ENCODE measurements at regions not wholly inside any gene's neighbourhood (a gene's known extent, or its start where the extent isn't known, plus 50 kb on each side); places are given as distances from the start of the nearest gene placed in this dataset.

DNA sequence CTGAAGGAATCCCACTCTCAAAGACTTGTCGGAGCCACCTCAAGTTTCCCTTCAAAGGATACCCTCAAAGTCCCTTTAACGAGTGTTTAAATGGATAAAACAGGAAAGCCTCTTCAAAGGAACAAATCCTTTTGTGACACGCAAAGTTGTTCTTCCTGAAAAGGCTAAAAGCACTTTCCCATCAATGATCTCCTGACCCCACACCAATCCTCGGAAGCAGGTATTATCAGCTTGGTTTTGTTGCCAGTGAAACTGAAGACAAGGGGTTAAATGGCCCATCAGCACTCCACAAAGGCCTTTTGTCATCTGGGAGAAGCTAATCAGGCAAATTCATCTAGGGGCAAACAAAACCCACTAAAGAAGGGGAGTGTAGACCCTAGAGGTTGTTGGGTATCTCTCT is 418.0 kb upstream of the ID2 start:
- Histone ChIP-seq H4K20me1 (ENCODE audit: insufficient read depth) (no peaks in the 10 kb centered on the region), H2AFZ (ENCODE audit: low read depth) (no peak overlapping the region), H3K27me3 (ENCODE audit: insufficient read depth, low read depth) (no peaks in the 10 kb centered on the region), H3K9ac (no peak overlapping the region), H3K79me2 (ENCODE audit: insufficient read depth, low read depth) (no peaks in the 10 kb centered on the region), H3K4me1 (ENCODE audit: low read depth, poor library complexity, severe bottlenecking) (peaks cover 31% of the 10 kb centered on the region), H3K36me3 (ENCODE audit: insufficient read depth) (no peaks in the 10 kb centered on the region), H3K4me2 (no peak overlapping the region), H3K27ac (no peak overlapping the region), H3K4me3 (IDR thresholded peaks at IDR 0.05; ENCODE audit: insufficient read depth, low read depth, low read length) (no peak overlapping the region)
- TF ChIP-seq, protein P1, sequence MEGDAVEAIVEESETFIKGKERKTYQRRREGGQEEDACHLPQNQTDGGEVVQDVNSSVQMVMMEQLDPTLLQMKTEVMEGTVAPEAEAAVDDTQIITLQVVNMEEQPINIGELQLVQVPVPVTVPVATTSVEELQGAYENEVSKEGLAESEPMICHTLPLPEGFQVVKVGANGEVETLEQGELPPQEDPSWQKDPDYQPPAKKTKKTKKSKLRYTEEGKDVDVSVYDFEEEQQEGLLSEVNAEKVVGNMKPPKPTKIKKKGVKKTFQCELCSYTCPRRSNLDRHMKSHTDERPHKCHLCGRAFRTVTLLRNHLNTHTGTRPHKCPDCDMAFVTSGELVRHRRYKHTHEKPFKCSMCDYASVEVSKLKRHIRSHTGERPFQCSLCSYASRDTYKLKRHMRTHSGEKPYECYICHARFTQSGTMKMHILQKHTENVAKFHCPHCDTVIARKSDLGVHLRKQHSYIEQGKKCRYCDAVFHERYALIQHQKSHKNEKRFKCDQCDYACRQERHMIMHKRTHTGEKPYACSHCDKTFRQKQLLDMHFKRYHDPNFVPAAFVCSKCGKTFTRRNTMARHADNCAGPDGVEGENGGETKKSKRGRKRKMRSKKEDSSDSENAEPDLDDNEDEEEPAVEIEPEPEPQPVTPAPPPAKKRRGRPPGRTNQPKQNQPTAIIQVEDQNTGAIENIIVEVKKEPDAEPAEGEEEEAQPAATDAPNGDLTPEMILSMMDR (conservative IDR thresholded peaks at IDR 0.05; ENCODE audit: low read depth, low read length): no peak

DNA sequence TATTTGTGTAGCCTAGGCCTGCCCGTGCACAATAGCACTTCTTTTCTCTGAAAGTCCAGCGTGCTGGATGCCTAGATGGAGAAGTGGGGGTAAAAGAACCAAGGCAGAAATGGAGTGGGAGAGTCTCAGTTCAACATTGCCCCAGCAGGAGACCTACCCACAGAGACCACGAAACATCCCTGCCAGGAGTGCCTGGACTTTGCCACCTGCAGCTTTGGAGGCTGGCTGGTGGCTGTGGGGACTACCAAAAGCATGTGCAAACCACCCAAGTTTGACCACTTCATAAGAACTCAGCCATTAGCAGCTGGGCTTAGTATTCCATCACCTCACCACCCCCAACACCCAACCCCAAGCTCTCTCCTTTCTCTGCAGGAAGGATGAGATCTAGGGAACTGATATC is 416.9 kb upstream of the ID2 start:
- Histone ChIP-seq H3K27ac (no peak overlapping the region), H3K9ac (no peak overlapping the region), H3K4me2 (peak overlapping the region; percentile 52), H2AFZ (ENCODE audit: low read depth) (no peak overlapping the region), H3K4me3 (IDR thresholded peaks at IDR 0.05; ENCODE audit: insufficient read depth, low read depth, low read length) (no peak overlapping the region), H3K79me2 (ENCODE audit: insufficient read depth, low read depth) (no peaks in the 10 kb centered on the region), H3K4me1 (ENCODE audit: low read depth, poor library complexity, severe bottlenecking) (peaks cover 31% of the 10 kb centered on the region), H4K20me1 (ENCODE audit: insufficient read depth) (no peaks in the 10 kb centered on the region), H3K27me3 (ENCODE audit: insufficient read depth, low read depth) (no peaks in the 10 kb centered on the region), H3K36me3 (ENCODE audit: insufficient read depth) (no peaks in the 10 kb centered on the region)
- TF ChIP-seq, protein P1 (conservative IDR thresholded peaks at IDR 0.05; ENCODE audit: low read depth, low read length): no peak

DNA sequence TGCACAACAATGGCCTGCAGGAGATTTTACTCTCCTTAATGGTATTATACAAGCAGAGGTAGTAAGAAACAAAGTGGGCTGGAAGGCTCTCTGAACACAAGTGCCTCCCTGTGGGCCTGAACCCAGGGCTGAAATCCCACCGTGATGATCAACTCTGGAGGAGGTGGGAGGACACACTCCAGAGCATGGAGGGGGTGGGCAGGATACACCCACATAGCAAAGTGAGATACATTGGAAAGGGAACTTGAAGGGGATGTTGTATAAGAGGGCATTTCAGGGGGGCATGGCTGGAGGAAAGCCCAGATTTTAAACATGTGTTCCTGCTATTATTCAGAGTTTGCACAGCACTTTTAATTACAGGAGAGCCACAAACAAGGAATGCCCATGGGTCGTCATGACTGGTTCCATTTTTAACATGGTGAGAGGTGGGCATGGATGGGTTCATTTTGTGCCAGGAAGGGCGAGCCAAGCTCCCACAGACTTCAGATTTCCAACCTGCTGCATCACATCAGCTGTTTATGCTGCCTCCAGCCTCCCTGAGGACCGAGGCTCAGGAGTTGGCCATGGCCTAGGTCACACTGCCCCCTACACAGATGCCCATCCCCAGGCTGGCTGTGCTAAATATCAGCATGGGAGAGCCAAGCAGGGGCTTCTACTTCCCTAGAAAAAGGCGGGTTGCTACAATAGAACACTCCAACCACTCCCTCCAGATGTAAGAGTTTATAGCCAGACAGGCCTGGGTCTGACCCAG is 416.2 kb upstream of the ID2 start:
- Histone ChIP-seq H3K27me3 (ENCODE audit: insufficient read depth, low read depth) (no peaks in the 10 kb centered on the region), H2AFZ (ENCODE audit: low read depth) (no peak overlapping the region), H3K27ac (no peak overlapping the region), H3K79me2 (ENCODE audit: insufficient read depth, low read depth) (no peaks in the 10 kb centered on the region), H3K4me3 (IDR thresholded peaks at IDR 0.05; ENCODE audit: insufficient read depth, low read depth, low read length) (no peak overlapping the region), H3K9ac (no peak overlapping the region), H3K36me3 (ENCODE audit: insufficient read depth) (no peaks in the 10 kb centered on the region), H4K20me1 (ENCODE audit: insufficient read depth) (no peaks in the 10 kb centered on the region), H3K4me1 (ENCODE audit: low read depth, poor library complexity, severe bottlenecking) (peaks cover 31% of the 10 kb centered on the region), H3K4me2 (peak overlapping the region; percentile 52)
- TF ChIP-seq, protein P1 (conservative IDR thresholded peaks at IDR 0.05; ENCODE audit: low read depth, low read length): no peak

DNA sequence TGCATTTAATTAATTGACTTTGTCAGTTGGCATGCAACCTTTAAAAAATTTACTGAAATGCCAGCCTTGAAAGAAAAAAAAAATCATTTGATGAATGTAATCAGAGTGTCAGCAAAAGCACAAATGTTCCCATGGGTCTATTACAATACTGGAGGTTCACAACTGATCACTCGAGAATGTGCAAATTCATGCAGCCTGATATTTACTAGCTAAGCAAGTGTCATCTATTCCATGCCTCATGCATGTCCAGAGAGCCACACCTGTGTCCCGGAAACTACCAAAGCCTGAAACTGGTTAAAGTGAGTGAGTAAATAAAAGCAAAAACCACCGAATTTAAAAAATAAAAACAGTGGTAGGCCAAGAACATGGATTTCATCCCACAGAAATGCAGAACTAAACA is 415.3 kb upstream of the ID2 start:
- H3K4me2 ChIP-seq: peak overlapping the region; percentile 4; the same call in 1 of the 2 replicates
- no peak overlapping the region for H3K9ac ChIP-seq
- no peaks in the 10 kb centered on the region for H3K79me2 ChIP-seq (ENCODE audit: insufficient read depth, low read depth)
- TF ChIP-seq, protein P1 (conservative IDR thresholded peaks at IDR 0.05; ENCODE audit: low read depth, low read length): no peak
- H3K4me1 ChIP-seq (ENCODE audit: low read depth, poor library complexity, severe bottlenecking): peaks cover 31% of the 10 kb centered on the region
- no peak overlapping the region for H3K27ac ChIP-seq
- no peaks in the 10 kb centered on the region for H3K36me3 ChIP-seq (ENCODE audit: insufficient read depth)
- H4K20me1 ChIP-seq (ENCODE audit: insufficient read depth): no peaks in the 10 kb centered on the region
- H3K4me3 ChIP-seq (IDR thresholded peaks at IDR 0.05; ENCODE audit: insufficient read depth, low read depth, low read length): no peak overlapping the region
- H3K27me3 ChIP-seq (ENCODE audit: insufficient read depth, low read depth): no peaks in the 10 kb centered on the region
- no peak overlapping the region for H2AFZ ChIP-seq (ENCODE audit: low read depth)

Data from KMS-11 (cell line).